Fibroblast of pulmonary artery (primary cell): ENCODE measurements at regions not wholly inside any gene's neighbourhood (a gene's known extent, or its start where the extent isn't known, plus 50 kb on each side); places are given as distances from the start of the nearest gene placed in this dataset.

Experiments
- DNase-seq: peaks from one replicate; pipeline ENCODE4 v3.0.0-alpha.2; 2010; ENCODE audit warnings: low read depth
- H3K4me3 ChIP-seq: replicated peaks from 2 replicates; pipeline ENCODE4 v1.5.1; 2011; ENCODE audit warnings: low read depth, mild to moderate bottlenecking, control low read depth, low read length, moderate library complexity
- TF ChIP-seq, protein P1 (sequence below): IDR thresholded peaks from 2 replicates; pipeline ENCODE4 v1.5.1; 2011; ENCODE audit warnings: mild to moderate bottlenecking, control low read depth, low read length, inconsistent platforms; ENCODE audit errors: missing control alignments

DNA sequence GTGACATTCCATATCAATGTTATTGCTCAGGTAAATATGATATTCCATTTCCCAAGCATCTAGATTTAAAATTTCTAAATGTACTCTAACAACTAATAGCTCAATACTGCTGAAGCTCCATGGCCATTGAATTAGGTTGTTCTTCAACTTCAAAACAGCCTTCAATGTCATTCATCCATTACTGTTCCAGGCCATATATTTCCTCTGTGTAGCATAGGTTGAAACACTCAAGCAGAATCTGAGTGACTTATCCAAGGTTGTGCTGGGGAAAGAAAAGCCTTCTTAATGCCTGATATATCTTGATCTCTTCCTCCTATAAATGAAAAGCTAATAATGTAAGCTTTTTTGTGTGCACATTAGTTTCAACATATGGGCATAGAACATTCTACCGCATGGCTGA, 142.1 kb upstream of the ARL4C start:
- TF ChIP-seq, protein P1, sequence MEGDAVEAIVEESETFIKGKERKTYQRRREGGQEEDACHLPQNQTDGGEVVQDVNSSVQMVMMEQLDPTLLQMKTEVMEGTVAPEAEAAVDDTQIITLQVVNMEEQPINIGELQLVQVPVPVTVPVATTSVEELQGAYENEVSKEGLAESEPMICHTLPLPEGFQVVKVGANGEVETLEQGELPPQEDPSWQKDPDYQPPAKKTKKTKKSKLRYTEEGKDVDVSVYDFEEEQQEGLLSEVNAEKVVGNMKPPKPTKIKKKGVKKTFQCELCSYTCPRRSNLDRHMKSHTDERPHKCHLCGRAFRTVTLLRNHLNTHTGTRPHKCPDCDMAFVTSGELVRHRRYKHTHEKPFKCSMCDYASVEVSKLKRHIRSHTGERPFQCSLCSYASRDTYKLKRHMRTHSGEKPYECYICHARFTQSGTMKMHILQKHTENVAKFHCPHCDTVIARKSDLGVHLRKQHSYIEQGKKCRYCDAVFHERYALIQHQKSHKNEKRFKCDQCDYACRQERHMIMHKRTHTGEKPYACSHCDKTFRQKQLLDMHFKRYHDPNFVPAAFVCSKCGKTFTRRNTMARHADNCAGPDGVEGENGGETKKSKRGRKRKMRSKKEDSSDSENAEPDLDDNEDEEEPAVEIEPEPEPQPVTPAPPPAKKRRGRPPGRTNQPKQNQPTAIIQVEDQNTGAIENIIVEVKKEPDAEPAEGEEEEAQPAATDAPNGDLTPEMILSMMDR = no peak
- no peak overlapping the region for H3K4me3 ChIP-seq
- no peak for DNase-seq

GRCh38 chr2:234635284-234635683, 138.4 kb upstream of the ARL4C start:
- H3K4me3 ChIP-seq = no peak overlapping the region
- TF ChIP-seq, protein P1 = peak; percentile 21
- DNase-seq = no peak

DNA sequence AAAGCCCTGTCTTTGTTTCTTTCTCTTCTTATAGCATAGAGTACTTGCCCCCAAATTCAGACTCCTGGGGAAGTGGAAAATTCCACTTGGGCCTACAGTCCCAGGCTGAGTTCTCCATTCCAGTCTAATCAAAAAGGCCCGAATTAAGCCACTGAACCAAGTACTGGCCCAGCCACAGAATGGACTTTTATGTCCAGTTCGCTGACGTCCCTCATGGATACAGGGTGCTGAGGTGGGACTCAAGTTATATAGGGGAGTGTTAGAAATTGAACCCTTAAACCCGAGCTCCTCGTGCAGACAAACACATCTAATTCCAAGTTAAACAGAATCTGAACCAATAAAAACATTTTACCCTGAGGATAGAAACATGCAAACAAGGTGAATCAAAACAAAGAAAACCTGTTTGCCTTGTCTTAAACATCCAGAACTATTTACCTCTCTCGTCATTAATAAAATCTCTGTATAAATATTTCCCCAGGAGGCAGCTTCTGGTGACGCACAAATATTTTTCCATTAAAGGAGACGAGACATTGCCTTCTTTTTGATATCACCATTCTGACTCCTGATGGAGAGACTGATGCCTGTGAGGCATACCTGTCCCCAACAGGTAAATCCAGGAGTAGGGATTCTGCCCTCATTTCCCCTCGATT, 136.8 kb upstream of the ARL4C start:
- TF ChIP-seq, protein P1 = no peak
- no peak for DNase-seq
- H3K4me3 ChIP-seq = no peak overlapping the region

DNA sequence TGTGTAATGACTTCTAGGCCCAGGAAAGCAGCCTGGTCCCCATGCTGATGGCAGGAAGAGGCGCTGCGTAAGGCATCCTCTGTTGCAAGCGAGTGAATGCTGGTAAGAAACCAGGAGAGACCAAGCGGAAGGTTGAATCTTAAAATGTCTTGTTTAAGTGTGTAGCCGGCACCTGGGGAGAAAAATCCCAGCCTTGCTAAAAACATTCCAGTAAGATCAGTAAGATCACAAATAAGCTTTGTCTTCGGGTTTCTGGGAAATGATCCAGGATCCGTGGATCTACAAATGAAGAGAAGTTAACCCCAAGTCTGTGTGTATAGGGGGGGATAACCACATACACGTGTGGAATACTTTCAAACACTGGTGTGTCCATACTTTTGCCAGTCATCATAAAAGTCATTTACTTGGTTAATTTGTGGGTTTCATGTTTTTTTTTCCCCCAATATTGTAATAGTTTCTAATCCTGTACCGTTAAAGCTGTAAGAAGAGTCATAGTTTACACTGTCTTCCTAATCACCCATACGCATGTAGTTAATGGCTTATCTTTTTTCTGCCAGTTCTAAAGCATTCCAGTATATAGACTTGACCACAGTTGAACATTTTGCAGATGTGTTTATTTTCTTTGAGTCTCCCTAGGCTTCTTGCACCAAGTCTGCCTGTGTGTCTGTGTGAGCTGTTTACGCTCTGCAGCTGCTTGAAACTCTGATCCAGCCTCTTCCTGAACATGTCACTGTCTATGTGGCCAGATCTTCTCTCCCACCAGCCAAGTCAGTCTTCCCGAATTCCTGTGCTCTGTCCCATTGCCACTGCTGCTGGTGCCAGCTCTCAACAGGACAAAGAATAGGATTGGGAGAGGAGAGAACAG, 135.9 kb upstream of the ARL4C start:
- TF ChIP-seq, protein P1 = no peak
- DNase-seq = peak; percentile 62
- no peak overlapping the region for H3K4me3 ChIP-seq

- no peak overlapping the region for H3K4me3 ChIP-seq
- no peak for DNase-seq
- TF ChIP-seq, protein P1 = no peak
These were observed 135.0 kb upstream of the ARL4C start for GRCh38 chr2:234631646-234632514.

DNA sequence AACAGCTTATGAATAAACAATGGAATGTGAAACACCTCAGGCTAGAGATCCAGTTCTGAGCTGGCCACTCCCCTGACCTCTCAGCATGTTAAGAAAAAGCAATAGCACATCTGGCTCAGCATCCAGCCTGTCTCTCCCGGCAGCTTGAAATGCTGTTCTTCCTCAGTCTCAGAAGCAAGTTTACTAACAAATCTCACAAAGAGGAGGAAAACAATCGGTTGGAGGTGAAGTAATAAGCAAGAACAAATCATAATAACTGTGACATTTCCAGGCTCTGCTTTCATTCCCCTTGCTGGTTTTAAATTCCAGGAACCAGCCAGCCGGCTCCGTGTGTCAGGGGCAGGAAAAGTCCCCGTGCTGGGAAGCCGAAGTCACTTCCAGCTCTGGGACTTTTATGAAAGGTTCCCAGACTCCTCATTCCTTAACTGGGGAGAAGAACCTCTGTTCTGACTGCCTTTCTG, 133.9 kb upstream of the ARL4C start:
- DNase-seq = no peak
- no peak overlapping the region for H3K4me3 ChIP-seq
- TF ChIP-seq, protein P1 = no peak
